ENCODE measurements at regions not wholly inside any gene's neighbourhood (a gene's known extent, or its start where the extent isn't known, plus 50 kb on each side); places are given as distances from the start of the nearest gene placed in this dataset.

GRCh38 chr5:23316060-23316591, 191.3 kb upstream of the PRDM9 start:
- Histone ChIP-seq H3K27me3 (no peaks in the 10 kb centered on the region), H3K4me3 (replicated peaks in 1 of 3) (no peak overlapping the region), H3K4me1 (no peaks in the 10 kb centered on the region), H3K27ac (no peak overlapping the region), H3K9me3 (no peaks in the 10 kb centered on the region), H3K36me3 (no peaks in the 10 kb centered on the region)
- whole genome bisulfite sequencing, 2 donors = 15 to 35% methylated on average over 1 of the region's 1 CpG
- TF ChIP-seq CTCF (IDR thresholded peaks at IDR 0.05) = no peak
- intact Hi-C loops (cut with DNase I) = no loop called here
- DNase-seq = no peak

DNA sequence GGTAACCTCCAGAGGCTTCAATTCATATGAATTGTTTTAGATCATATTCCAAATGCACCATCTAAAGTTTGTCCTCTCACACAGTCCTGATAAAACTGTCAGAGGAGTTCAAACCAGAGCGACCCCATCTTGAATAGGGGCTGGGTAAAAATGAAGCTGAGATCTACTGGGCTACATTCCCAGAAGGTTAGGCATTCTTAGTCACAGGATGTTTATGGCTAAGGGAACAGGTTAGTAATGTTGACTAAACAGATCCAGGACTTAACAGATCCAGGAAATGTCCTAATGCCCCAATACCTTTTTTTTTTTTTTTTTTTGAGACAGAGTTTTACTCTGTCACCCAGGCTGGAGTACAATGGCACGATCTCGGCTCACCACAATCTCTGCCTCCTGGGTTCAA, 192.6 kb upstream of the PRDM9 start:
- Histone ChIP-seq H3K4me3 (replicated peaks in 1 of 3) (no peak overlapping the region), H3K27ac (no peak overlapping the region), H3K27me3 (no peaks in the 10 kb centered on the region), H3K4me1 (no peaks in the 10 kb centered on the region), H3K36me3 (no peaks in the 10 kb centered on the region), H3K9me3 (no peaks in the 10 kb centered on the region)
- intact Hi-C loops (cut with DNase I) = no loop called here
- WGBS, 2 donors = 85 to 89% methylated on average over 3 of the region's 3 CpGs
- TF ChIP-seq POLR2A (IDR thresholded peaks at IDR 0.05) = no peak
- DNase-seq = no peak

GRCh38 chr5:23305055-23305454, 202.4 kb upstream of the PRDM9 start:
- Histone ChIP-seq H3K27ac (no peak overlapping the region), H3K36me3 (no peaks in the 10 kb centered on the region), H3K9me3 (no peaks in the 10 kb centered on the region), H3K27me3 (no peaks in the 10 kb centered on the region), H3K4me3 (replicated peaks in 1 of 3) (no peak overlapping the region), H3K4me1 (no peaks in the 10 kb centered on the region)
- intact Hi-C loops (cut with DNase I) = no loop called here
- TF ChIP-seq CTCF (IDR thresholded peaks at IDR 0.05) = no peak
- no peak for DNase-seq
- 90 to 91% methylated on average over 13 of the region's 13 CpGs for WGBS, 2 donors

- DNase-seq = no peak
- WGBS, 2 donors = 92 to 93% methylated on average over 18 of the region's 18 CpGs
- intact Hi-C loops (cut with DNase I) = no loop called here
Observed at GRCh38 chr5:23303836-23304235, 203.6 kb upstream of the PRDM9 start.

GRCh38 chr5:23303435-23303834, 204.0 kb upstream of the PRDM9 start:
- intact Hi-C loops (cut with DNase I) = no loop called here
- Histone ChIP-seq H3K27me3 (no peaks in the 10 kb centered on the region), H3K4me1 (no peaks in the 10 kb centered on the region), H3K4me3 (replicated peaks in 1 of 3) (no peak overlapping the region), H3K27ac (no peak overlapping the region), H3K9me3 (no peaks in the 10 kb centered on the region), H3K36me3 (no peaks in the 10 kb centered on the region)
- DNase-seq = no peak
- WGBS, 2 donors = 80 to 86% methylated on average over 6 of the region's 6 CpGs
- TF ChIP-seq POLR2A (IDR thresholded peaks at IDR 0.05) (no peak), CTCF (IDR thresholded peaks at IDR 0.05) (no peak)

More at GRCh38 chr5:23303836-23304235, 203.6 kb upstream of the PRDM9 start:
- H3K4me3 ChIP-seq (replicated peaks in 1 of 3) = no peak overlapping the region
- H3K9me3 ChIP-seq = no peaks in the 10 kb centered on the region
- H3K27ac ChIP-seq = no peak overlapping the region
- H3K4me1 ChIP-seq = no peaks in the 10 kb centered on the region
- TF ChIP-seq CTCF (IDR thresholded peaks at IDR 0.05) = no peak
- TF ChIP-seq POLR2A (IDR thresholded peaks at IDR 0.05) = no peak
- no peaks in the 10 kb centered on the region for H3K27me3 ChIP-seq
- H3K36me3 ChIP-seq = no peaks in the 10 kb centered on the region

- no peak for DNase-seq
- Histone ChIP-seq H3K4me3 (replicated peaks in 1 of 3) (no peak overlapping the region), H3K4me1 (no peaks in the 10 kb centered on the region), H3K36me3 (no peaks in the 10 kb centered on the region), H3K27ac (no peak overlapping the region), H3K27me3 (no peaks in the 10 kb centered on the region), H3K9me3 (no peaks in the 10 kb centered on the region)
- no peak for TF ChIP-seq CTCF (IDR thresholded peaks at IDR 0.05)
- 100% methylated on average over 1 of the region's 1 CpG for WGBS, 2 donors
- intact Hi-C loops (cut with DNase I) = no loop called here
Observed at GRCh38 chr5:23302438-23302837, 205.0 kb upstream of the PRDM9 start.

All from thyroid gland (tissue), 4 donors.